Caco-2 (cell line): ENCODE measurements at regions not wholly inside any gene's neighbourhood (a gene's known extent, or its start where the extent isn't known, plus 50 kb on each side); places are given as distances from the start of the nearest gene placed in this dataset.

Source experiments
- BruUV-seq: library from RNA; stranded (reverse); fragments of 400-500 nt; replicated peaks from 2 replicates; lab custom pipeline; 2021; lab: Mats Ljungman, UMichigan
- CTCF ChIA-PET: fragments of 300-600 bp; sonication (Branson Sonifier 250); formaldehyde crosslinking; loops from one replicate; lab custom pipeline; 2022; ENCODE audit warnings: antibody characterized with exemption; lab: Charles Lee
- POLR2A ChIA-PET: fragments of 300-600 bp; sonication (Branson Sonifier 250); formaldehyde crosslinking; loops from one replicate; lab custom pipeline; 2022; ENCODE audit warnings: antibody characterized with exemption; lab: Charles Lee
- DNase-seq, 2 experiments: peaks; one replicate each; pipeline versions ENCODE4 v3.0.0 to v3.0.0-alpha.2; 2020 to 2022
- H3K27me3 ChIP-seq: replicated peaks from 2 replicates; pipeline ENCODE4 v1.6.0; 2011; ENCODE audit warnings: low read length; ENCODE audit not compliant: control insufficient read depth, insufficient read depth
- H3K36me3 ChIP-seq: 2 replicates; pipeline ENCODE4 v1.5.1; 2011; ENCODE audit warnings: low read length; ENCODE audit not compliant: control insufficient read depth, insufficient read depth
- H3K4me1 ChIP-seq: fragments of 250-450 bp; sonication (Bioruptor Pico); 2 replicates; pipeline ENCODE4 v1.5.1; 2020; ENCODE audit warnings: mild to moderate bottlenecking
- H3K4me3 ChIP-seq: 2 replicates; pipeline ENCODE4 v1.5.1; 2011; ENCODE audit warnings: low read depth, mild to moderate bottlenecking, control low read depth, low read length
- H3K9me3 ChIP-seq: fragments of 250-450 bp; sonication (Bioruptor Pico); 2 replicates; pipeline ENCODE4 v1.5.1; 2020; ENCODE audit warnings: mild to moderate bottlenecking, moderate library complexity
- H3K27ac Mint-ChIP-seq: one replicate; pipeline ENCODE4 v1.8.0; 2022; ENCODE audit warnings: mixed read lengths; ENCODE audit not compliant: unreplicated experiment
- H3K27me3 Mint-ChIP-seq: one replicate; pipeline ENCODE4 v1.8.0; 2022; ENCODE audit warnings: mixed read lengths; ENCODE audit not compliant: insufficient read depth, unreplicated experiment
- H3K36me3 Mint-ChIP-seq: one replicate; pipeline ENCODE4 v1.8.0; 2022; ENCODE audit warnings: mild to moderate bottlenecking, mixed read lengths; ENCODE audit not compliant: insufficient read depth, unreplicated experiment
- H3K4me1 Mint-ChIP-seq: one replicate; pipeline ENCODE4 v1.8.0; 2022; ENCODE audit warnings: low read depth, mixed read lengths; ENCODE audit not compliant: unreplicated experiment
- H3K4me3 Mint-ChIP-seq: one replicate; pipeline ENCODE4 v1.8.0; 2022; ENCODE audit warnings: mild to moderate bottlenecking, moderate library complexity, mixed read lengths; ENCODE audit not compliant: unreplicated experiment
- H3K9me3 Mint-ChIP-seq: one replicate; pipeline ENCODE4 v1.8.0; 2022; ENCODE audit warnings: mixed read lengths; ENCODE audit not compliant: unreplicated experiment
- intact Hi-C: fragments of 100-400 bp; cut with micrococcal nuclease; formaldehyde crosslinking; loops from one replicate; pipeline ENCODE4 v1.10.0; 2022; ENCODE audit not compliant: unreplicated experiment
- TF ChIP-seq, protein P1 (sequence below), 2 experiments: fragments of 200-600 bp in 1 of 2; IDR thresholded peaks; 1 replicate in 1 of 2; 2 replicates in 1 of 2; pipeline versions ENCODE4 v1.5.1 to v1.8.0; 2011 to 2022; ENCODE audit warnings: antibody characterized with exemption in 1 of 2, control low read depth in 1 of 2, inconsistent platforms in 1 of 2, low read depth in 1 of 2, low read length in 1 of 2, mild to moderate bottlenecking in 1 of 2, moderate library complexity in 1 of 2; ENCODE audit not compliant: insufficient read depth in 1 of 2, severe bottlenecking in 1 of 2, unreplicated experiment in 1 of 2

DNA sequence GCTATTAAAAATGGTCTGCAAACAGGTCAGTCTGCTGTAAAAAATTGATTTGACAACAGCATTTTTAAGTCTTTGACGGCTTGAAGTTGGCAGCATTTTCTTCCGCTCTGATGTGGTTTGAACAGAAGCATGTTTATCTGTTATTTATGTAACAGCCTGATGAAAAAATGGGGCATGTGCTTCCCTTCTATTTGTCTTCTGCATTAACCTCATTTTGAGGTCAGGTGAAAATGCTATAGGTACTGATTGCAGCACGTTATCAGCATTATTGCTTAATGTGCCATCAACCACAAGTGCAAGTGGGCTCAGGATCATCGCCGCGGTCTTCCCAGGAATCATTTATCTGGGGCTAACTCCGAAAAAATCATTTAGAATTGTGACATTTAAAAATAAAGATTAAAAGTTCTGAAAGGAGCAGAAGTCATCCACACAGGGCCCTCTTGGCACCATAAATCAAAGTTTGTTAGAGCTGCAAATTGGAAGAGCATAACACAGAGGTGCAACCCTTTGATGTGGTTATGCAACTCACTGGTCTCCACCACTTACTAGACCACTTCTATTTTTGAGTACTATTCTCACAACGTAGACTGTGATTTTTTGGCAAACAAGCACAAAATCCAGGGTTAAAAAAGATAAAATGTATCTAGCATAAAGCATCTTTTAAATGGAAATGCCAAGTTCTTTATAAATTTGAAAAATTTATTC lies 307.7 kb downstream of the MDFIC start:
- intact Hi-C loops, result no loop called here
- H3K36me3 Mint-ChIP-seq, result no peaks in the 10 kb centered on the region
- H3K4me1 ChIP-seq, result 0 out of 2 replicates have a peak, but pooled peaks cover 4% of the 10 kb centered on the region
- no peaks in the 10 kb centered on the region for H3K27me3 ChIP-seq
- H3K9me3 ChIP-seq, result no peaks in the 10 kb centered on the region
- BruUV-seq, result no TSS peak
- peaks cover 32% of the 10 kb centered on the region for H3K4me1 Mint-ChIP-seq
- ChIA-PET POLR2A (no interaction called here), CTCF (no interaction called here)
- TF ChIP-seq, protein P1, sequence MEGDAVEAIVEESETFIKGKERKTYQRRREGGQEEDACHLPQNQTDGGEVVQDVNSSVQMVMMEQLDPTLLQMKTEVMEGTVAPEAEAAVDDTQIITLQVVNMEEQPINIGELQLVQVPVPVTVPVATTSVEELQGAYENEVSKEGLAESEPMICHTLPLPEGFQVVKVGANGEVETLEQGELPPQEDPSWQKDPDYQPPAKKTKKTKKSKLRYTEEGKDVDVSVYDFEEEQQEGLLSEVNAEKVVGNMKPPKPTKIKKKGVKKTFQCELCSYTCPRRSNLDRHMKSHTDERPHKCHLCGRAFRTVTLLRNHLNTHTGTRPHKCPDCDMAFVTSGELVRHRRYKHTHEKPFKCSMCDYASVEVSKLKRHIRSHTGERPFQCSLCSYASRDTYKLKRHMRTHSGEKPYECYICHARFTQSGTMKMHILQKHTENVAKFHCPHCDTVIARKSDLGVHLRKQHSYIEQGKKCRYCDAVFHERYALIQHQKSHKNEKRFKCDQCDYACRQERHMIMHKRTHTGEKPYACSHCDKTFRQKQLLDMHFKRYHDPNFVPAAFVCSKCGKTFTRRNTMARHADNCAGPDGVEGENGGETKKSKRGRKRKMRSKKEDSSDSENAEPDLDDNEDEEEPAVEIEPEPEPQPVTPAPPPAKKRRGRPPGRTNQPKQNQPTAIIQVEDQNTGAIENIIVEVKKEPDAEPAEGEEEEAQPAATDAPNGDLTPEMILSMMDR (IDR thresholded peaks at IDR 0.05; ENCODE audit: insufficient read depth in 1 of 2, low read depth in 1 of 2, low read length in 1 of 2, severe bottlenecking in 1 of 2, unreplicated experiment in 1 of 2), result no peak
- no peak for DNase-seq
- no peaks in the 10 kb centered on the region for H3K27me3 Mint-ChIP-seq
- H3K4me3 ChIP-seq, result no peak overlapping the region
- H3K36me3 ChIP-seq, result no peaks in the 10 kb centered on the region
- H3K9me3 Mint-ChIP-seq, result no peaks in the 10 kb centered on the region
- no peak overlapping the region for H3K4me3 Mint-ChIP-seq
- no peak overlapping the region for H3K27ac Mint-ChIP-seq

DNA sequence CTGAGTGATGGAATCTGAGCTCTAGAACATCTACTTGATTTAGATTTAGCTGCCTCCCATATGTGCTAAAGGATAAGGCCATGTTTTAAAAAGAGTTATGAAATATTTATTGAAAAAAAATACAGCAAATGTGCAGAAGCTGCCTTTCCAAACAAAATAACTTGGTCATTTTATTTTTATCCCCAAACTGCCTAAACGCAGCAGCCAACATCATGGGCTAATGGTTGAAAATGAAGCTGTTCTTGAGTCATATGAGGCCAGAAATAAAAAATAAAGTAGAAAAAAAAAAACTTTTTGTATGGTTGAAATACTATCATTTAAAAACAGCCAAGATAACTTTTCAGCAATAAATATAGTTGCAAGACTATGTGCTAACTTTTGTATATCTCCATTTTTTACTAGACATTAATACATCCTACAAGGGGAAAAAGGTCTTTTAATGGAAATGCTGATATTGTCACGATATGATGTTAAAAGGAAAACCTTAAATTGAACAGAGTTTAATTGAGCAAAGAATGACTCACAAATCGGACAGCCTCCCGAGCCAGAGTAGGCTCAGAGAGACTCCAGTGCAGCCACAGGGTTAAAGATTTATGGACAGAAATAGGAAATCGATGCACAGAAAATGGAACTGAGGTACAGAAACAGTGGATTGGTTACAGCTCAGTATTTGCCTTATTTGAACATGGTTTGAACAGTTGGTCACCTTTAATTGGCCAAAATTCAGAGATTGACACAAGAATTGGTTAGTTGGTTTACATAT lies 305.8 kb downstream of the MDFIC start:
- Histone ChIP-seq H3K36me3 (no peaks in the 10 kb centered on the region), H3K9me3 (no peaks in the 10 kb centered on the region), H3K27me3 (no peaks in the 10 kb centered on the region), H3K4me3 (no peak overlapping the region), H3K4me1 (0 out of 2 replicates have a peak, but pooled peaks cover 4% of the 10 kb centered on the region)
- TF ChIP-seq, protein P1 (IDR thresholded peaks at IDR 0.05; ENCODE audit: insufficient read depth in 1 of 2, low read depth in 1 of 2, low read length in 1 of 2, severe bottlenecking in 1 of 2, unreplicated experiment in 1 of 2), result no peak
- no TSS peak for BruUV-seq
- ChIA-PET POLR2A (no interaction called here), CTCF (no interaction called here)
- H3K4me3 Mint-ChIP-seq, result no peak overlapping the region
- H3K27ac Mint-ChIP-seq, result no peak overlapping the region
- no peaks in the 10 kb centered on the region for H3K36me3 Mint-ChIP-seq
- no peak for DNase-seq
- no peaks in the 10 kb centered on the region for H3K27me3 Mint-ChIP-seq
- H3K9me3 Mint-ChIP-seq, result no peaks in the 10 kb centered on the region
- intact Hi-C loops, result no loop called here
- H3K4me1 Mint-ChIP-seq, result peaks cover 32% of the 10 kb centered on the region

DNA sequence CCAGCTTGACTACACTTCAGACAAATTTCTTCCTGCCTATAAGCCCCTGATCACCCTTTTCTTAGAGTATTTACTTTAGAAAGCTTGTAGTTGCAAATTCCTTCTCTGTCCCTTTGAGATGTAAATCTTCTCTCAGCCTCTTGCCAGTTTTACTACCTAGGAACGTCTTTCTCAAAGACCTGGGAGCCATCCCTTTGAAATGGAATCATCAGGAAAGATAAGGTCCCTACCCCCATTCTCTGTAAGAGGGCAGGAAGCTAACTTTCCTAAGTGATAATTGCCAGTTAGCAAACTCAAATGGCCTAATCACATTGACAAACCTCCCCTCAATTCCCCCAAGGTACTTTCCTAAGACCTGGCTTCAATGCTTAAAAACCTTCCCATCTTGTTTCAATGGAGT lies 304.5 kb downstream of the MDFIC start:
- H3K4me1 ChIP-seq, result 0 out of 2 replicates have a peak, but pooled peaks cover 4% of the 10 kb centered on the region
- Mint-ChIP-seq H3K27ac (no peak overlapping the region), H3K27me3 (no peaks in the 10 kb centered on the region), H3K4me3 (no peak overlapping the region), H3K9me3 (no peaks in the 10 kb centered on the region), H3K4me1 (peaks cover 32% of the 10 kb centered on the region), H3K36me3 (no peaks in the 10 kb centered on the region)
- no peaks in the 10 kb centered on the region for H3K27me3 ChIP-seq
- H3K36me3 ChIP-seq, result no peaks in the 10 kb centered on the region
- CTCF ChIA-PET, result no interaction called here
- no peaks in the 10 kb centered on the region for H3K9me3 ChIP-seq
- no TSS peak for BruUV-seq
- no peak for DNase-seq
- no peak overlapping the region for H3K4me3 ChIP-seq
- POLR2A ChIA-PET, result no interaction called here
- intact Hi-C loops, result no loop called here
- TF ChIP-seq, protein P1 (IDR thresholded peaks at IDR 0.05; ENCODE audit: insufficient read depth in 1 of 2, low read depth in 1 of 2, low read length in 1 of 2, severe bottlenecking in 1 of 2, unreplicated experiment in 1 of 2), result no peak
